ENCODE measurements at regions not wholly inside any gene's neighbourhood (a gene's known extent, or its start where the extent isn't known, plus 50 kb on each side); places are given as distances from the start of the nearest gene placed in this dataset. TPM values are rescaled to one million over a fixed set of nuclear protein-coding genes. Genes with fewer than 3 reads are reported as not detected.

GRCh38 chr4:37188100-37188499 lies 56.4 kb upstream of the NWD2 start:
- peak; percentile 42 for TF ChIP-seq CTCF (IDR thresholded peaks at IDR 0.05; ENCODE audit: partially characterized antibody, unreplicated experiment)
- H3K36me3 Mint-ChIP-seq (ENCODE audit: unreplicated experiment): peaks cover 3% of the 10 kb centered on the region

More at GRCh38 chr4:37188100-37188499, 56.4 kb upstream of the NWD2 start:
- no peak for DNase-seq
- H3K27ac Mint-ChIP-seq (ENCODE audit: unreplicated experiment): no peak overlapping the region
- peaks cover 2% of the 10 kb centered on the region for H3K9me3 Mint-ChIP-seq (ENCODE audit: unreplicated experiment)
- no peaks in the 10 kb centered on the region for H3K27me3 Mint-ChIP-seq (ENCODE audit: unreplicated experiment)
- no peaks in the 10 kb centered on the region for H3K4me1 Mint-ChIP-seq (ENCODE audit: low read depth, unreplicated experiment)
- no peak overlapping the region for H3K4me3 Mint-ChIP-seq (ENCODE audit: unreplicated experiment)

Small RNA genes lying in the stretch of these regions (microRNA-seq; reads per million reads assigned to microRNA genes)
- not detected for gene MIR1255B1 (ENCODE audit: unreplicated experiment)
